ENCODE measurements at regions not wholly inside any gene's neighbourhood (a gene's known extent, or its start where the extent isn't known, plus 50 kb on each side); places are given as distances from the start of the nearest gene placed in this dataset.

- peaks cover 3% of the 10 kb centered on the region for H3K9me3 Mint-ChIP-seq
- Histone ChIP-seq H3K9ac (no peak overlapping the region), H4K20me1 (ENCODE audit: low read depth) (no peaks in the 10 kb centered on the region), H3F3A (ENCODE audit: low read depth) (no peaks in the 10 kb centered on the region), H2AFZ (replicated peaks) (no peak overlapping the region), H3K79me2 (ENCODE audit: low read depth) (no peaks in the 10 kb centered on the region), H3K4me2 (no peak overlapping the region), H3K27ac (no peak overlapping the region), H3K27me3 (no peaks in the 10 kb centered on the region), H3K9me3 (ENCODE audit: low read depth) (no peaks in the 10 kb centered on the region), H3K4me3 (no peak overlapping the region), H3K4me1 (no peaks in the 10 kb centered on the region), H3K36me3 (no peaks in the 10 kb centered on the region)
- H3K4me3 Mint-ChIP-seq: no peak overlapping the region
- peaks cover 3% of the 10 kb centered on the region for H3K27me3 Mint-ChIP-seq (ENCODE audit: insufficient read depth, low read depth)
- H3K27ac Mint-ChIP-seq: no peak overlapping the region
- H3K4me1 Mint-ChIP-seq: peaks cover 8% of the 10 kb centered on the region
- TF ChIP-seq EZH2 (IDR thresholded peaks at IDR 0.05): no peak
- no peak for TF ChIP-seq CTCF (IDR thresholded peaks at IDR 0.05)
- TF ChIP-seq EZH2phosphoT487 (IDR thresholded peaks at IDR 0.05): no peak
- DNase-seq (ENCODE audit: low spot score): no peak
- no peaks in the 10 kb centered on the region for H3K36me3 Mint-ChIP-seq
These were observed 62.4 kb upstream of the TAS2R1 start for GRCh38 chr5:9692576-9692975.

- Mint-ChIP-seq H3K4me1 (peaks cover 8% of the 10 kb centered on the region), H3K9me3 (peaks cover 7% of the 10 kb centered on the region), H3K27me3 (ENCODE audit: insufficient read depth, low read depth) (peaks cover 6% of the 10 kb centered on the region), H3K36me3 (no peaks in the 10 kb centered on the region), H3K4me3 (no peak overlapping the region), H3K27ac (no peak overlapping the region)
- H3K36me3 ChIP-seq: no peaks in the 10 kb centered on the region
- H3K4me3 ChIP-seq: no peak overlapping the region
- no peaks in the 10 kb centered on the region for H3K27me3 ChIP-seq
- no peaks in the 10 kb centered on the region for H3K4me1 ChIP-seq
- no peak overlapping the region for H3K27ac ChIP-seq
- no peaks in the 10 kb centered on the region for H3K9me3 ChIP-seq (ENCODE audit: low read depth)
- no peaks in the 10 kb centered on the region for H3F3A ChIP-seq (ENCODE audit: low read depth)
- no peaks in the 10 kb centered on the region for H4K20me1 ChIP-seq (ENCODE audit: low read depth)
- H3K4me2 ChIP-seq: no peak overlapping the region
- H3K79me2 ChIP-seq (ENCODE audit: low read depth): no peaks in the 10 kb centered on the region
- H3K9ac ChIP-seq: no peak overlapping the region
- no peak for DNase-seq (ENCODE audit: low spot score)
- TF ChIP-seq CTCF (IDR thresholded peaks at IDR 0.05) (no peak), EZH2phosphoT487 (IDR thresholded peaks at IDR 0.05) (no peak), EZH2 (IDR thresholded peaks at IDR 0.05) (no peak)
- no peak overlapping the region for H2AFZ ChIP-seq (replicated peaks)
These were observed 61.1 kb upstream of the TAS2R1 start for GRCh38 chr5:9691261-9691660.

GRCh38 chr5:9690751-9691150 lies 60.6 kb upstream of the TAS2R1 start:
- H3K4me2 ChIP-seq: no peak overlapping the region
- no peaks in the 10 kb centered on the region for H3K36me3 Mint-ChIP-seq
- H3K27ac Mint-ChIP-seq: no peak overlapping the region
- no peak overlapping the region for H2AFZ ChIP-seq (replicated peaks)
- H3K9me3 Mint-ChIP-seq: peaks cover 7% of the 10 kb centered on the region
- peaks cover 7% of the 10 kb centered on the region for H3K4me1 Mint-ChIP-seq
- no peaks in the 10 kb centered on the region for H3K9me3 ChIP-seq (ENCODE audit: low read depth)
- no peak overlapping the region for H3K9ac ChIP-seq
- no peaks in the 10 kb centered on the region for H3K4me1 ChIP-seq
- H3K27me3 Mint-ChIP-seq (ENCODE audit: insufficient read depth, low read depth): peaks cover 6% of the 10 kb centered on the region
- no peak overlapping the region for H3K27ac ChIP-seq
- DNase-seq (ENCODE audit: low spot score): no peak
- H4K20me1 ChIP-seq (ENCODE audit: low read depth): no peaks in the 10 kb centered on the region
- no peaks in the 10 kb centered on the region for H3K79me2 ChIP-seq (ENCODE audit: low read depth)
- no peak overlapping the region for H3K4me3 ChIP-seq
- H3K27me3 ChIP-seq: no peaks in the 10 kb centered on the region
- TF ChIP-seq EZH2phosphoT487 (IDR thresholded peaks at IDR 0.05) (no peak), CTCF (IDR thresholded peaks at IDR 0.05) (no peak), EZH2 (IDR thresholded peaks at IDR 0.05) (no peak)
- no peak overlapping the region for H3K4me3 Mint-ChIP-seq
- H3F3A ChIP-seq (ENCODE audit: low read depth): no peaks in the 10 kb centered on the region
- H3K36me3 ChIP-seq: no peaks in the 10 kb centered on the region

All from neural progenitor cell (in vitro differentiated cells).